NT2/D1 (cell line): ENCODE measurements at regions not wholly inside any gene's neighbourhood (a gene's known extent, or its start where the extent isn't known, plus 50 kb on each side); places are given as distances from the start of the nearest gene placed in this dataset.

Source experiments
- YY1 ChIP-seq: IDR thresholded peaks from 2 replicates; pipeline ENCODE4 v1.6.1; 2011; ENCODE audit not compliant: insufficient read length, insufficient read depth
- ZNF274 ChIP-seq: IDR thresholded peaks from 2 replicates; pipeline ENCODE4 v1.6.1; 2011; ENCODE audit warnings: mild to moderate bottlenecking, low read depth, low read length

GRCh38 chr21:38613686-38614085, 115.4 kb upstream of the ERG start:
- no peak for TF ChIP-seq ZNF274
- TF ChIP-seq YY1: no peak
